GM19395 (cell line): ENCODE measurements at regions not wholly inside any gene's neighbourhood (a gene's known extent, or its start where the extent isn't known, plus 50 kb on each side); places are given as distances from the start of the nearest gene placed in this dataset.

Experiments
- ATAC-seq: cut with Tn5 transposase; IDR thresholded peaks from one replicate; pipeline ENCODE4 v1.9.1; 2021; ENCODE audit warnings: mild to moderate bottlenecking, moderate library complexity; ENCODE audit not compliant: unreplicated experiment

DNA sequence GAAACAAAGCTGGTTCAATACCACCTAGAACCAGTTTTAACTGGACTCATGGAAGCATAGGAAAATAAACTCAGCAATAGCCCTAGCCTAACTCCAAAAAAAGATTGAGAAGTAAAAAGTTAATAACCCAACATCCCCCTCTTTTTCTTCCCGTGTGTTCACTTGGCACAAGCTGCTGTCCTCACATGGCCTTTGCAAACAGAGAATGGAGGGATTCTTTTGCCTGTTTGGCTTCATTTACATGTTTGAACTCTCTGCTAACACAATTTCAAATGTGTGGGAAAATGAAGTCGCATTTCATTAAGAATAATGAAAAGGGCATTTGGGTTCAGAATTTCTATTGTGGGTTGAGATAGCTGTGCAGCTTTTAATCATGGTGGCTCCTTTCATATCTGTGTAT is 589.2 kb upstream of the LRRTM1 start:
- no peak for ATAC-seq

DNA sequence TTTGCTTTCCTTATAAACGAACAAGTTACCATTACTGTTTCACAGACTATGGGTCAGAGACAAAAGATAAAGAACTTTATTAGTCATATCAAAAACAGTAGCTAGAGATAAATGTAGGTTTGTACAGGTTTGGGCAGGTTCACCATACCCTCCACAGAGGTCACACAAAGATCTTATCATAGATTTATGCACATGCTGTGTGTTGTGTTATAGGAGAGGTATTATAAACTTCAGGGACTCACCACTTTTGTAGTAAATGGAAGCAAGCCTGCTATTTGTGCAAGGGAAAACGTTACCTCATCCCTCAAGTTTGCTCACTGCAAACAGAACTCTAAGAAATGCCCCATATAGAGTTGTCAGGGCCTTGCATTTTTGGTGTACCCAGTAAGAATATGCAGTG is 584.5 kb upstream of the LRRTM1 start:
- no peak for ATAC-seq

DNA sequence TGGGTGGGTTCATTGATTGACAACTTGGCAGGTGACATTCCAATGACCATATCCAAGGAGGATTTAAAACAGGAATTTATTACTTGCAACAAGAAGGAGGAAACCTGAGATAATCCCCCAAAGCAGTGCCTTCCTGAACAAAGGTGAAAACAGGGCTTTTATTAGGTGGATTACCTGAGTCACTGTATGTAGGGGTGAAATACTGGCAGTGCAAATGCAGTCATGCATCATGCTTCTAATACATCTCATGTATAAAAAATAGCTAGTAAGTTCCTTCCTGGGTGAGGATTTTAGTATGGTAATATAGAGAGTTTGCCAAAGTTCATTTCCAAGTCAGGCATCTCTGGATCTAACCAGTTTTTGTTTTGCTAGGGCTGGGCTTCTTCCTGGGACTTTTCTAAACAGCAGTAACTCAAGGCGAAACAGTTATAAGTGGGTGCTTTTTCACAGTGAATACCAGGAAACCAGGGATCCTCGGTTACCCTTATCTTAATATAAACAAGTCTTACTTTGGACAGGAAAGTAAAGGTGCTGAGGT is 583.4 kb upstream of the LRRTM1 start:
- no peak for ATAC-seq

DNA sequence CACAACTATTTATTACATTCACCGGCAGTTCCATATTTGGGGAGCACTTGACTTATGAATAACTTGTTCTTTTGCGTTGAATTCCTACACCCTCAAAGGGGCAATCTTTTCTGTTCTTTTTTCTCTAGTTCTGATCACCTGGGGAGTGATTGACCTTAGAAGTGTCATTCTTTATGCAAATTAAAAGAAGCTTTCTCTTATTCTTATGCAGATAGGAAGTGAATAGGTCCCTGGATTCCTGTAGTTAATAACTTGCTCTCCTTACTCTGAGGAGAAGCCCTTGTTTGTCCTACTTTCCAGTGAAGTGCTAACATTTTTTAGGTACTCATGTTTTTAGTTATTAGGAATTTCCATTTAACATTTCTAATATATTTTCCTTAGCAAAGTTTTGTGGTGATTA is 569.8 kb upstream of the LRRTM1 start:
- ATAC-seq = no peak

DNA sequence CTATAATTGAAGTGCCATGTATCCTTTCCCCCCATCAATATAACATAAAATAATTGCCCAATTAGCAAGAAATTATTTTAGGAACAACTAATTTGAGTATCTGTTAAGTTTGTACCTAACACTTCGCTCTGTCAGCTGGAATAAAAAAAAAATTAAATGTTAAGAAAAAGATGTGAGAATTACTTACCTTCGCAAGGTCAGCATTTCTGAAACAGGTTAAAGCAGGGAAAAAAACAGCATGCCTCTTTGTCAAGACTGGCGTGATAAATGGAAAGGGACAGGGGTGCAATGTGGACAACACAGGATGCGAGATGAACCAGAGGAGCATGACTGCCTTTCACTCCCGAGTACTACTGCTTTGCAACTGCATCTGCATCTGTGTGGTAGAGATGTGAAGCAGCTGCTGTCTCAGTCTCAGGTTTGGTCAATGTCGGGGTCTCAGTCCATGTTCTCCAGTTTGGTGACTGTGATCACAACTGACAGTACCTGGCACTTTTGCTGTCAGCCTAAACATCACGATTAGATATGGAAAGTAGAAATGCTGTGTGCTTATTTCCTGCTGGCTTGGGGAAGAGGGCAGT is 565.4 kb upstream of the LRRTM1 start:
- no peak for ATAC-seq

DNA sequence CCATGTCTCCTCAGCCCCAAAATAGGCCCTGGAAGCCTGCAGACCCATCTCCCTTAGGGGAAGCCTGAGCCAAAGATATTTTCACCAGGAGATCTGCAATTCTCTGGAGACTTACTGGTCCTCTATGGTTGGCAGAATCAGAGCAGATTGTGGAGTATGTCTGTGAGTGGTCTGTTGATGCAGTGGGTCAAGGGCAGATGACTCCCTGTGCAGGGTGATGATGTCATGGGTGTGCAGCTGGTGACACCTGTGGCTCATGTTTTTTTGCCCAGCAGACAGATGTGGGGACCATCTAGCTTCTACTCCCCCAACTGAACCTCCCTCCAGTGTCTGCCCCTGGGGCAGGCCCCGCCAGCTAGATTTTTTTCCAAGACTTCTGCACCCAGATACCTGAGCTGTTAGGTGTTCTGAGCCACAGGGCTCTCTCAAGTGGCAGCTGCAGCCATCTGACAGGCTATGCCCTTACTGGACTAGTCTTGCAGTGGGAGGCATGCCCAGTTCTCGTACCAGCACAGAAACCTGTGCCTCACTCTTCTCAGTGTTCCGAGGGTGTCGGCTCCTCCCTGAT is 558.7 kb upstream of the LRRTM1 start:
- no peak for ATAC-seq

DNA sequence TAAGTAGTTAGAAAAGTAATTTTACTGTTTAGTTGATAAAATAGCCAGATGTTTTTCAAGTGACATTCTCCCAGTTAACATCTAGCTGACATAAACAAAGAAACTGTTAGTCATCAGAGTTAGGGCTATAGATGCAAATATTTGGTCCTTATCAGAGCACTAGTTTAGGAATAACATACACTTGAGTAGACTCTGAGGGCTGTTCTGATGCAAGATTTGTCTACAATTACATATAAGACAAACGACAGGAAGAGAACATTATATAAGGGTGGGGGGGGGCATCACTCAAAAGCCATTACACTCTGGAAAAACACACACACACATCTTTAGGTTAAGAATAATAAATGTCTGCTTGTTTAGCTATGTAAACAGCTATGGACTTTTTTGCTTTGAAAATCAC is 554.4 kb upstream of the LRRTM1 start:
- no peak for ATAC-seq

DNA sequence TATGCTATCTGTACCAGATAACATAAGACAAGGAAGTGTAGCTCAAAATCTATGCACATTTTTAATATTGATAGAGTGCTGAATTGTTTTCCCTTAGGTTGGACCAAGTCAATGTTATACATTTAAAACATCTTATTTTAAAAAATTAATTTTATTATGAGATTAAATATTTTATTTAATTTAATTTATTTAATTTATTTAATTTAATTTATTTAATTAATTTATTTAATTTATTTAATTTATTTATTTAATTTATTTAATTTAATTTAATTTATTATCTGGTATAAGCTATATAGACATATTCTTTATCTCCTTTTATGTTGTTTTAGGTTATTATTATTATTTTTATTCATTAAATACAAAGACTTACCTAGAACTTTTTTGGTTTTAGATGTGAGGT is 551.7 kb upstream of the LRRTM1 start:
- ATAC-seq = no peak

DNA sequence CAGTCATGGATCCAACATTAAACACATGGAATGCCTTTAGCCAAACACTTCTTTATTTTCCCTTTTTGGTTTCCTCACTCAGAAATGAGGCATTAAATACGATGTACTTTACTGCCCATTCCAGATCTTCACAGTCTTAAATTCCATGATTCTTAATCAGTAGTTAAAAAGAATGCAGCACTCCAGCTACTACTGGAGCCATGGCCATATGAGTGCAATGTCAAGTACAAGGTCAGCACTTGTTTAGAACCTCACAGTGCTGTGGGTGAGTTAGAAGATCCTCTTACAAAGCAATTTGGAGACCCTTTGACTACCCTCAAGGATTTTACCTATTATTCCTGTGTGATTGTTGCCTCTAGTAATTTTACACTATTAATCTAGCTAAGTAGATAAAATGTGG is 550.3 kb upstream of the LRRTM1 start:
- no peak for ATAC-seq

DNA sequence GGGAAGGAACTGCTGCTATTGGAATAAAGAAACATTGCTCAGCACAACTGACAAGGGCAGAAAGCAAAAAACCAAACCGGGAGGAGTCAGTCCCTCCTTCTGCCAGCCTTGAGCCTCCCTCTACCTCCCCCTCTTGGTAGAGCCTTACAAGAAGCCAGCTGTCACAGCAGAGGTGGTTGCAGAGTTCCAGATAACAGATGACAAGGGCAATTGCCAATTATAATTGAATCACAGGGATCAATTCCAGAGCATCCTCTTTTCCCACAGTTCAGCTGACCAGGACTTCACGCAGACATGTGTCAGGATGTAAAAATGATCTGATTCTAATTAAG is 548.2 kb upstream of the LRRTM1 start:
- ATAC-seq = no peak

DNA sequence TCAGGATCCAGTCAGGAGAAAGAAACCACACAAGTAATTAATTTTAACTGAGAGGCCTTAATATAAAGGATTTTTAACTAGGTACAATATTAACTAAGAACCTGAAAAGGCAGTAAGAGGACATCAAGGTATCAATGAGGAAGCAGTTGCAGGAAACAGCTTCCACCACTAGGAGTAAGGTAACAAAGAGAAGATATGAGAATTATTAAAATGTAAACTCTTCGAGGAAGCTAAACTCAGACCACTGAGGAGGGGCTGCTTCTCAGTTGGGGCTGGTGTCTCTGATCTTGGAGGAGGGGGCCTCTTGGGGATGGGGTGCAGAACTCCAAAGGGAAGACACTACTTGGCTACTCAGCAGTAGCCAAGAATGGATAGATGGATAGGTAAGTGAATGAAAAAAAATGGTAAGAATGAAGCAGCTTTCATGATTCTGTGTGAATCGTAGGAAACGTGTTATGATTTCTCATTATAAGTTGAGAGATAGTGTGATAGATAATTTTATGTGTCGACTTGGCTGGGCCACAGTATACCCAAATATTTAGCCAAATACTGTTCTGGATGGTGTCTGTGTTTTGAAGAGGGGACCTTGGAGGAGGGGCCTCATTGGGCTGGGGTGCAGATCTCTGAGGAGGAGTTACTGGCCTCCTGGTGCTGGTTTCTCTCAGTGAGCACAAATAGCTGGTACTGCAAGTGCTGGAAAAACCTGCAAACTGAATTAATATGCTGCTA is 547.7 kb upstream of the LRRTM1 start:
- no peak for ATAC-seq

DNA sequence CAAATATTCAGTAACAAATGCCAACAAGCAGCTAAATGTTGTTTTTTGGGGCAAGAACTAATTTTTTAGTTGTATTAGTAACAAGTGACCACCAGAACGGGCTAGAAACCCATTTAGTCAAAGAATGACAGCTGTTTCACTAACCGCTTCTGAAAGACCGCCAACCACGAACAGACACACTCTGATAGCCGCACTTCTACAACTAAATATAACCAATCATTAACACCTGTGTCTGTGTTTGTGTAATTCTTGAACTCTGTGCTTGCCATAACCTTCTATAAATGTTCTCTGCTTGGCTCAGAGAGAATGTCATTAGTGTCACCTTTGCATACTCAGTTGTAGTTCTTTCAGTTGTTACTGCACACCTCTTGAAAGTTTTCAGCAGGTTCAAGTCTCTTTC is 526.3 kb upstream of the LRRTM1 start:
- no peak for ATAC-seq

DNA sequence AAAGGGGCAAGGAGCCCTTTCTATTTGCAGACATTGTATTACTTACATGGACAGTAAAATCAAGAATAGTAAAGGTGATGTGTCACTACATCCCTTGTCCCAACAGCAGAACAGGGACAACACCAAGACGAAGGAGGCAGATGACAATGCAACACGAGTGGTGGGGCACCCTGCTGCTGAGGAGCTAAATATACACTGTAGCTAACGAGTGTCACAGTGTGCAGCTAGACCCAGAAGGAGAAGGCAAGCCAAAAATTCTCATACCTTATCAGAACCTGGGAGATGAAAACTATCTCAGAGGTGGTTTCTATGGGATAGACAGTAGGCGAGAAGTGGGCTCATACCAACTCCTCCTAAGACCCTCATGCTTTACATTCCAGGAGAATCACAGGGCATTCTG is 518.4 kb upstream of the LRRTM1 start:
- no peak for ATAC-seq

DNA sequence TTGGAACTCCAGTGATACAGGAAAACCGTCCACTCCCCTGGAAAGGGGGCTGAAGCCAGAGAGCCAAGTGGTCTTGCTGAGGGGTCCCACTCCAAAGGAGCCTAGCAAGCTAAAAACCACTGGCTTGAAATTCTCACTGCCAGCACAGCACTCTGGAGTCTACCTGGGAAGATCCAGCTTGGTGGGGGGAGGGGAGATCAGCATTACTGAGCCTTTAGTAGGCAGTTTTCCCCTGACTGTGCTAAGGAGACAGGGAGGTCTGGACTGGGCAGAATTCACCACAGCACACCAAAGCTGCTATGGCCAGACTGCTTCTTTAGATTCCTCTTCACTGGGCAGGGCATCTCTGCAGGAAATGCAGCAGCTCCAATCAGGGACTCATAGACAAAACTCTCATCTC is 510.7 kb upstream of the LRRTM1 start:
- ATAC-seq = no peak

DNA sequence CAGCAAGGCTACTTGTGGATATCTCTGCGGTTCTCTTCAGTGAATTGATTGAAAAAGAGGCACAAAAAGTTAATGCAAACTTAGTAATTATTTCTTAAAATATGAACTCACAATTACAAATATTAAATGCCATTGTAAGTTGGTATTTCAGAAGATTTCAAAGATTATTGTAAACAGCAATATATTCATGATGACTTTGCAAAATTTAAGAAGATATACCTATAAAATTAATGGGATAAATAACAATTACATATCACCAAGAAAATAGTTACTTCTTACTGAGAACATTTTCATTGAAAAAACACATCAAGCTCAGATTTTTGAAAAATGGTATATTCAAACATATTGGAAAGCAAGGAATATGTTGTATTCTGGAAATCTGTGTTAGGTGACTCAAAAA is 482.0 kb upstream of the LRRTM1 start:
- ATAC-seq = no peak

DNA sequence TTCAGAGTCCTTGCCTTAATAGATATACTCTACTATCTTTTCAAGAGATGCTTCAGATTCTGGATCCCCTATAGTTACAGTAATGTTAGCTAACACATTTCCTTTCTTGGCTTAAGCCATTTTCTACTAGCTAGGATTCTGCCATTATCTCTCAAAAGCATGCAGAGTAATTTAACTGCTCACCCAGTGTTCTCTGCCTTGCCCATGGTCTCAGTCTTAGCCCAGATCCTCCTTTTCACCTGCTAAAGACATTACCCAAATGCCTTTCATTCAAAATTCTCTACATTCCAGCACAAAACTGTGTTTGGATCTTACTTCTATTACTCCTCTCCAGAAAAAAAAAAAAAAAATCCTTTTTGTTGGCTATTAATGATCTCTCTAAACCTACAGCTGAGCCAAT is 474.2 kb upstream of the LRRTM1 start:
- no peak for ATAC-seq

DNA sequence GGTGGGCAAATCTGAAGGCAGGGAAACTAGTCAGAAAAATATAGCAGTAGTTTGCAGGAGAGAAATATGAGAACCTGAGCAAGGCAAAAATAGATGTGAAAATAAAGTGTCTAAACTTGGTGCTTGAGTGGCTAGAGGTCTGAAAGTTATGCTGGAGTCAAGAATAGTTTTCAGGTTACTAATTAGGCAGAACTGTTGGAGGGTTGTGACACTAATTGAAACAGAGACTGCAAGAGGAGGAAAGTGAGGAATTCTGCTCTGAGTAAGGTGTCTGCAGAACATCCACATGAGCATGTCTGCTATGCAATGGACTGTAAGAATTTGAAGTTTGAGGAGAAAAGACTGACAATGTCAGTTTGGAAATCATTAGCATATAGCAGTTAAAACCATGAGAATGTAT is 444.0 kb upstream of the LRRTM1 start:
- no peak for ATAC-seq

DNA sequence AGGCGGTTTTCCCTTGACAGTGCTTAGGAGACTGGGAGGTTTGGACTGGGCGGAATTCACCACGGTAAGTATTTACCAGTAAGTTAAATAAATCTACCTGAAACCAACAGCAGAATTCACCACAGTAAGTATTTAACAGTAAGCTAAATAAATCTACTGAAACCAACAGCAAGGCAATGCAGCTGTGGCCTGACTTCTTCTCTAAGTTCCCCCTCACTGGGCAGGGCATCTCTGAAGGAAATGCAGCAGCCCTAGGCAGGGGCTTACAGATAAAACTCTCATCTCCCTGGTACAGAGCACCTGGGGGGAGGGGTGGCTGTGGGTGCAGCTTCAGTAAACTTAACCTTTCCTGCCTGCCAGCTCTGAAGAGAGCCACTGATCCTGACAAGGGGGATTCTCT is 432.5 kb upstream of the LRRTM1 start:
- ATAC-seq = no peak

DNA sequence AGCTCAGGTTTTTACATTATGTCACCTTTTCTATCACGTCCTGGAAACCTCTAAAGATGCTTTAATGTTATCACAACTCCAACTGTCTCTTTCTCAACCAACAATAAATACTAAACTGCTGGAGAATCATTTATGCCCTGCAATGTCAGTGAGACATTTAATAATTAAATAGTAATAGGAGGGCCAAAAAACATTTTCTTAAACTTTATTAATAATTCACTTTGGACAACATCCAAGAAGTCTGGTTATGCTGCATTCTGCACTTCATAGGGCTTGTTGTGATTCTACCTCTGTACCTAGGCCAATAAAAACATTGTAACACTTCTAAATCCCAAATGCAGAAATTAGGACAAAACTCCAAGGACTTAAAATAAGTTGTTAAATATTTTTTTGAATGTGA is 420.4 kb upstream of the LRRTM1 start:
- ATAC-seq = no peak

DNA sequence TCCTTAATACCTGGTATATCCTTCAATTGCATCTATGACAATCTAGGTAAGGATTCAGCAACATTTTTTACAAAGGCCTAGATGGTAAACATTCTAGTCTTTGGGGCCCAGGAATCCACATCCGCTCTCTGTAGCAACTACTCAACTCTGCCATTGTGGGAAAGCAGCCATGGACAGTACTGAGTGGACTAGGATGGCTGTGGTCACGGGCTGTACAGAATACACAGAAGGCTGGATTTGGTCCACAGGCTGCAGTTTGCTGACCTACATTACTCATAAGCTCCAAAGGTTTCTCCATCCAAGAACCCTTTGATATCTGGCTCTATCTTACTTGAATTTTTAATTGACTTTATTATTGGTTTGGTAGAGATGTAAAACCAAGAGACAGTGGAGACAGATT is 418.3 kb upstream of the LRRTM1 start:
- no peak for ATAC-seq

DNA sequence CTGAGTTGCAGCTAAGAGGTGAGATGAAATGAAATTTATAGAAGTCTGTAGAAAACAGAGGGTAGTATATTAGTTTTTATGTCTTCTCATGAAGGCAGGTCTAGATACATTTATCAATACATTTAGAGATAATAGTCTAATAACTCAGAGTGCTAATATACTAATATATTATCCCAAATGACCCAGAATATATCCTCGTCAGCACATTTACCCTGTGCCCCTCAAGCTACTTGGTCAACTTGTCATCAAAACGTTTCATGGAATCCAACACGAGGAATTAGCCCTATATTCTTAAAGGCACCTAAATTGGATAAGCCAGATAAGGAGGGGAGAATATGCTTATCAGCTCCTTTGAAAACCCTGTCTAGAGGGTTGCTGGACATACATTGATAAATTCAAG is 415.1 kb upstream of the LRRTM1 start:
- ATAC-seq = no peak

DNA sequence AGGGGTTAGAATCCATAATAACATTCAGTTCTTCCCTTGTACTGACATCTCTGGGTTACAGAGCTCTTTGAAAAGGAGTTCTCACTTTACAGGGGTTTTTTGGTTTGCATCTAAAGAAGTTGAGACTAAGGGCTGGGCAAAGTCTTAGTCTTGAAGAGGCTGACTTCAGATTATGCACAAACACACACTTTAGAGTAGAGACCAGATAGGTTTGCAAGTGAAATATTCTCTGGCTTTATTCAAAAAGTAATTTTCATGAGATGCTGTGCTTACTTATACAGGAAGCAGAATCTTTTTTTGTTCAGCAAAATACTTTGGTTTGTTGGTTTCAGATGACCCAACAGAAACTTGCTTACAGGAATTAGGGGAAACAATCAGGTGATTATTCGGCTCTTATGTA is 410.9 kb upstream of the LRRTM1 start:
- ATAC-seq = no peak

DNA sequence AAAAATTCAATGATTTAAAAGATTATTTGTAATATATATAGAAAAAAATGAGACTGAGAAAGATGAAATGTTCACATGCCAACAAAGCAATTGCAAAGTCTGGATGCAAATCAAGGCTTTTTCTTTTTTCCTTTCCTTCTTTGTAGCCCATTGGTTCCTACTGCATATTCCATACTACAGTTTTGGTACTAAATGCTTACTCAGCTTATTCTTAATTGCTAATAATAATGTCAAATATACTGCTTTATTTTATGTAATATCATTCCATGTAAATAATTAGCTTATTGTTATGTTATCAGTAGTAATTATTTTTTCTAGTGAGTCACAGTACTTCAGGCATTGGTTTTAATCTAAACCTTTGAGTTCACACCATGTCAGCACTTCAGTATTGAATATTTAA is 407.4 kb upstream of the LRRTM1 start:
- no peak for ATAC-seq
